H1 (cell line): ENCODE measurements at regions not wholly inside any gene's neighbourhood (a gene's known extent, or its start where the extent isn't known, plus 50 kb on each side); places are given as distances from the start of the nearest gene placed in this dataset.

Experiments
- CTCF ChIA-PET: fragments of 300-600 bp; sonication (Branson Sonifier 250); formaldehyde crosslinking; loops from one replicate; lab custom pipeline; 2021; ENCODE audit not compliant: partially characterized antibody; lab: Charles Lee
- POLR2A ChIA-PET: fragments of 300-600 bp; sonication (Branson Sonifier 250); formaldehyde crosslinking; loops from one replicate; lab custom pipeline; 2021; ENCODE audit warnings: inconsistent platforms; ENCODE audit not compliant: partially characterized antibody; lab: Charles Lee
- DNase-seq, 2 experiments: peaks; one replicate each; pipeline versions ENCODE4 v3.0.0 to v3.0.0-alpha.2; 2010 to 2022; ENCODE audit warnings: low spot score in 2 of 2, low read depth in 1 of 2, mixed read lengths in 1 of 2
- FAIRE-seq: peaks from 2 replicates; lab custom pipeline; 2011; peaks lifted over from hg19 to GRCh38; lab: Jason Lieb, UNC
- H2AFZ ChIP-seq: 2 replicates; pipeline ENCODE4 v1.8.1; 2012; ENCODE audit warnings: low read length, inconsistent platforms
- H2AK5ac ChIP-seq: 2 replicates; pipeline ENCODE4 v1.6.1; 2013; ENCODE audit warnings: low read depth, low read length
- H2BK120ac ChIP-seq: replicated peaks from 2 replicates; pipeline ENCODE3; 2013; ENCODE audit warnings: low read depth, low read length, inconsistent platforms
- H2BK12ac ChIP-seq: 2 replicates; pipeline ENCODE4 v1.6.1; 2013; ENCODE audit warnings: low read depth, low read length
- H2BK15ac ChIP-seq: 2 replicates; pipeline ENCODE4 v1.6.1; 2013; ENCODE audit warnings: low read length
- H2BK20ac ChIP-seq: 2 replicates; pipeline ENCODE4 v1.6.1; 2013; ENCODE audit warnings: low read length
- H2BK5ac ChIP-seq: 2 replicates; pipeline ENCODE4 v1.6.1; 2013; ENCODE audit warnings: low read depth, low read length
- H3K14ac ChIP-seq: 2 replicates; pipeline ENCODE4 v1.6.1; 2013; ENCODE audit warnings: inconsistent platforms; ENCODE audit not compliant: insufficient read length
- H3K18ac ChIP-seq: 2 replicates; pipeline ENCODE4 v1.6.1; 2013; ENCODE audit warnings: low read length; ENCODE audit errors: extremely low read depth
- H3K23ac ChIP-seq: 2 replicates; pipeline ENCODE4 v1.6.1; 2013; ENCODE audit warnings: inconsistent platforms; ENCODE audit not compliant: insufficient read length
- H3K23me2 ChIP-seq: 2 replicates; pipeline ENCODE4 v1.6.1; 2013; ENCODE audit warnings: low read depth, low read length
- H3K27ac ChIP-seq: 2 replicates; pipeline ENCODE4 v1.6.1; 2011; ENCODE audit warnings: low read depth, low read length, inconsistent platforms
- H3K27me3 ChIP-seq, 4 experiments: replicated peaks in 1 of 4; 1 replicate in 1 of 4; 2 replicates in 3 of 4; pipeline versions ENCODE4 v1.6.1 to v1.8.1; 2011 to 2013; ENCODE audit warnings: low read length in 3 of 4, mild to moderate bottlenecking in 3 of 4, inconsistent platforms in 2 of 4, mixed read lengths in 2 of 4, moderate library complexity in 1 of 4; ENCODE audit not compliant: control insufficient read depth in 3 of 4, insufficient read depth in 3 of 4; ENCODE audit errors: extremely low read depth in 1 of 4
- H3K36me3 ChIP-seq, 4 experiments: 2 replicates each; pipeline versions ENCODE4 v1.6.1 to v1.8.1; 2011 to 2013; ENCODE audit warnings: mild to moderate bottlenecking in 4 of 4, low read length in 3 of 4, moderate library complexity in 2 of 4, control low read depth in 1 of 4, inconsistent platforms in 1 of 4; ENCODE audit not compliant: insufficient read depth in 4 of 4, control insufficient read depth in 2 of 4
- H3K4ac ChIP-seq: replicated peaks from 2 replicates; pipeline ENCODE3; 2013; ENCODE audit warnings: low read length, low read depth, mixed read lengths, inconsistent platforms; ENCODE audit not compliant: insufficient read length
- H3K4me1 ChIP-seq, 4 experiments: replicated peaks in 1 of 4; 1 replicate in 1 of 4; 2 replicates in 3 of 4; pipeline versions ENCODE4 v1.6.1 to v1.8.1; 2011 to 2013; ENCODE audit warnings: low read length in 3 of 4, inconsistent platforms in 2 of 4, mixed read lengths in 1 of 4; ENCODE audit not compliant: insufficient read depth in 4 of 4, control insufficient read depth in 3 of 4
- H3K4me2 ChIP-seq, 2 experiments: 2 replicates each; pipeline versions ENCODE4 v1.6.1 to v1.8.1; 2011 to 2013; ENCODE audit warnings: low read depth in 2 of 2, low read length in 2 of 2, control low read depth in 1 of 2, inconsistent platforms in 1 of 2, mild to moderate bottlenecking in 1 of 2; ENCODE audit not compliant: insufficient read depth in 1 of 2
- H3K4me3 ChIP-seq, 4 experiments: fragments of 200-600, 300-600 bp in 1 of 4; sonication (generic), shearing (Covaris generic), sonication (Bioruptor Twin) in 1 of 4; 2 replicates each; pipeline versions ENCODE4 v1.5.1 to v1.8.1; 2011 to 2016; ENCODE audit warnings: low read length in 4 of 4, low read depth in 3 of 4, control low read depth in 2 of 4, inconsistent platforms in 2 of 4, mild to moderate bottlenecking in 2 of 4, mixed read lengths in 1 of 4, moderate library complexity in 1 of 4; ENCODE audit not compliant: insufficient read depth in 2 of 4; ENCODE audit errors: extremely low read depth in 1 of 4
- H3K56ac ChIP-seq: replicated peaks from 2 replicates; pipeline ENCODE3; 2013; ENCODE audit warnings: low read depth, mild to moderate bottlenecking, mixed read lengths, low read length, inconsistent platforms; ENCODE audit not compliant: insufficient read length
- H3K79me1 ChIP-seq: 2 replicates; pipeline ENCODE4 v1.6.1; 2013; ENCODE audit warnings: low read depth, low read length, control low read depth
- H3K79me2 ChIP-seq, 2 experiments: 2 replicates each; pipeline versions ENCODE4 v1.6.1 to v1.8.1; 2012 to 2013; ENCODE audit warnings: low read length in 2 of 2, mild to moderate bottlenecking in 2 of 2, inconsistent platforms in 1 of 2; ENCODE audit not compliant: insufficient read depth in 2 of 2, control insufficient read depth in 1 of 2
- H3K9ac ChIP-seq, 4 experiments: replicated peaks in 1 of 4; 1 replicate in 1 of 4; 2 replicates in 3 of 4; pipeline versions ENCODE4 v1.6.1 to v1.8.1; 2011 to 2013; ENCODE audit warnings: low read depth in 3 of 4, low read length in 3 of 4, control low read depth in 2 of 4, mild to moderate bottlenecking in 2 of 4, moderate library complexity in 2 of 4, inconsistent platforms in 1 of 4; ENCODE audit errors: extremely low read depth in 1 of 4
- H3K9me3 ChIP-seq, 2 experiments: 2 replicates each; pipeline versions ENCODE4 v1.6.1 to v1.8.1; 2012 to 2013; ENCODE audit warnings: mild to moderate bottlenecking in 2 of 2, moderate library complexity in 2 of 2, control low read depth in 1 of 2, inconsistent platforms in 1 of 2, low read depth in 1 of 2, low read length in 1 of 2, mixed read lengths in 1 of 2; ENCODE audit not compliant: insufficient read depth in 2 of 2
- H4K20me1 ChIP-seq, 2 experiments: replicated peaks in 1 of 2; 2 replicates each; pipeline versions ENCODE3 to v1.8.1; 2011 to 2013; ENCODE audit warnings: inconsistent platforms in 2 of 2, low read length in 2 of 2, mild to moderate bottlenecking in 1 of 2; ENCODE audit not compliant: insufficient read depth in 2 of 2, control insufficient read depth in 1 of 2
- H4K5ac ChIP-seq: 2 replicates; pipeline ENCODE4 v1.6.1; 2013; ENCODE audit warnings: low read length, low read depth, mixed read lengths, inconsistent platforms; ENCODE audit not compliant: insufficient read length
- H4K8ac ChIP-seq: 2 replicates; pipeline ENCODE4 v1.8.0; 2013; ENCODE audit warnings: mild to moderate bottlenecking, moderate library complexity, low read length, inconsistent platforms; ENCODE audit not compliant: insufficient read depth; ENCODE audit errors: extremely low read depth
- H4K91ac ChIP-seq: replicated peaks from 2 replicates; pipeline ENCODE3; 2013; ENCODE audit warnings: low read length, mixed read lengths, inconsistent platforms; ENCODE audit not compliant: insufficient read length
- BACH1 ChIP-seq: IDR thresholded peaks from 2 replicates; pipeline ENCODE4 v1.6.1; 2012; ENCODE audit warnings: low read length, improper control_type of control experiment
- BCL11A ChIP-seq, 2 experiments: IDR thresholded peaks; one replicate each; pipeline ENCODE4 v1.6.1; 2011; ENCODE audit warnings: low read depth in 2 of 2, low read length in 2 of 2, mild to moderate bottlenecking in 2 of 2
- CHD1 ChIP-seq: IDR thresholded peaks from 2 replicates; pipeline ENCODE4 v1.6.1; 2012; ENCODE audit warnings: low read depth, low read length, improper control_type of control experiment
- CTBP2 ChIP-seq: IDR thresholded peaks from 2 replicates; pipeline ENCODE4 v1.7.0; 2011; ENCODE audit warnings: borderline replicate concordance, mild to moderate bottlenecking, moderate library complexity, mixed read lengths, low read length; ENCODE audit not compliant: insufficient read depth, insufficient read length
- FOSL1 ChIP-seq: IDR thresholded peaks from 2 replicates; pipeline ENCODE4 v1.6.1; 2011; ENCODE audit warnings: mild to moderate bottlenecking, low read depth, low read length, moderate library complexity; ENCODE audit not compliant: insufficient read depth
- KDM1A ChIP-seq: fragments of 200-600, 300-600 bp; sonication (generic); IDR thresholded peaks from 2 replicates; pipeline ENCODE4 v1.7.1; 2016; ENCODE audit warnings: mild to moderate bottlenecking, low read length, borderline replicate concordance
- MAX ChIP-seq: IDR thresholded peaks from 2 replicates; pipeline ENCODE4 v1.6.1; 2012; ENCODE audit warnings: inconsistent platforms
- NRF1 ChIP-seq: IDR thresholded peaks from 2 replicates; pipeline ENCODE4 v1.6.1; 2011; ENCODE audit warnings: mild to moderate bottlenecking, low read depth, low read length, improper control_type of control experiment
- RAD21 ChIP-seq, 2 experiments: IDR thresholded peaks in 1 of 2; conservative IDR thresholded peaks in 1 of 2; 2 replicates each; pipeline ENCODE4 v1.6.1; 2011; ENCODE audit warnings: low read depth in 2 of 2, low read length in 2 of 2, improper control_type of control experiment in 1 of 2, inconsistent platforms in 1 of 2, mild to moderate bottlenecking in 1 of 2, moderate library complexity in 1 of 2
- RXRA ChIP-seq: IDR thresholded peaks from 2 replicates; pipeline ENCODE4 v1.6.1; 2011; ENCODE audit warnings: low read depth, mild to moderate bottlenecking, low read length, moderate library complexity; ENCODE audit not compliant: insufficient read depth
- SP4 ChIP-seq: IDR thresholded peaks from 2 replicates; pipeline ENCODE4 v1.6.1; 2012; ENCODE audit warnings: low read length, inconsistent platforms
- TBP ChIP-seq: IDR thresholded peaks from 2 replicates; pipeline ENCODE4 v1.6.1; 2011; ENCODE audit warnings: low read depth, low read length, improper control_type of control experiment
- YY1 ChIP-seq: IDR thresholded peaks from 2 replicates; pipeline ENCODE4 v1.6.1; 2011; ENCODE audit warnings: low read depth, mild to moderate bottlenecking, low read length
- ZNF274 ChIP-seq: IDR thresholded peaks from 2 replicates; pipeline ENCODE4 v1.7.0; 2012; ENCODE audit warnings: low read length, borderline replicate concordance; ENCODE audit errors: extremely low read depth
- WGBS, 2 experiments: shearing (Covaris generic) in 1 of 2; methylation state at CpG; one replicate each; pipeline versions ENCODE4 v1.1.6 to v1.1.7; 2013 to 2015; ENCODE audit warnings: low lambda C conversion rate in 2 of 2, mixed read lengths in 2 of 2, inconsistent platforms in 1 of 2, low coverage in 1 of 2, missing lambda C conversion rate in 1 of 2; ENCODE audit not compliant: insufficient replicate concordance in 2 of 2, insufficient coverage in 1 of 2, insufficient read length in 1 of 2; ENCODE audit errors: extremely low coverage in 1 of 2, missing lambda C conversion rate in 1 of 2; 5-methylcytosine and 5-hydroxymethylcytosine counted together

DNA sequence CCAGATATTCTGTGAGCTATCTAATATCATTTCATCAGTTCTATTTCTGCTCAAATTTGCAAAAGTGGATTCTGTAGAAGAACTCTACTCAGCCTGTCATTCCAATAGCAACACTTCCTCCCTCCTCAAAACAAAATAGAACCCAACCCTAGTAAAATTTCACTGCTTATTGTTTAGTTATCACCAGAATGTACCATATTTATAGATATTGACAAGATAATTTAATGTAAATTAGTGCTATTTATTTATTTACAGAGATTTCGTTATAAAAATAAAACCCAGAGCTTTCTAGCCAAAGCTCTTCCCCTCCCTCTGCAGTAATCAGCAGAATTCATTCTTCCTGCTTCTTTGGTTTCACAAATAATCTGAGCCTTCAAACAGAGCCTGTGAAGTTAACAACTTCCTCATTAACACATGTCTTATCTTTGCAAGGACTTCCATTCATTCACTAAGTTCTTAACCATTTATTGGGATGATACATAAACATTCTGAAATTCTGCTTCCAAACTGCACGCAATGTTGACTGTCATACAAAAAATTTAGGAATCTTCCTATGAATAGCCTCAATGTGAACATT is 73.7 kb upstream of the PJA2 start:
- Histone ChIP-seq H3K4me1 (peaks cover 0 to 4% (median 0%) of the 10 kb centered on the region in 4 experiments; a peak in 1 of 7 replicates), H2BK5ac (no peak overlapping the region), H3K4me2 (no peak overlapping the region), H2BK120ac (no peak overlapping the region), H3K4me3 (no peak overlapping the region), H3K79me1 (no peaks in the 10 kb centered on the region), H3K14ac (no peak overlapping the region), H3K27me3 (no peaks in the 10 kb centered on the region), H2BK15ac (no peak overlapping the region), H3K23me2 (no peaks in the 10 kb centered on the region), H4K20me1 (no peaks in the 10 kb centered on the region), H3K9ac (no peak overlapping the region), H3K36me3 (no peaks in the 10 kb centered on the region), H2BK12ac (no peak overlapping the region), H4K8ac (no peak overlapping the region), H2AK5ac (no peak overlapping the region), H3K27ac (no peak overlapping the region), H2BK20ac (no peak overlapping the region), H3K18ac (no peak overlapping the region), H3K79me2 (no peaks in the 10 kb centered on the region), H4K91ac (no peak overlapping the region), H3K9me3 (peaks cover 0 to 9% of the 10 kb centered on the region in 2 experiments; a peak in 1 of 4 replicates), H2AFZ (no peak overlapping the region), H3K4ac (no peak overlapping the region), H4K5ac (no peak overlapping the region), H3K56ac (no peak overlapping the region), H3K23ac (no peak overlapping the region)
- DNase-seq = no peak
- POLR2A ChIA-PET = interaction anchor here (1.0 kb wide), 1 partner anchor 9 kb away, joined by 3 read pairs; no protein-coding TSS in a partner anchor
- 83% methylated on average over 2 of the region's 2 CpGs; no CpG with 5 or more reads in 1 of the 2 experiments for WGBS, 2 experiments
- CTCF ChIA-PET = interaction anchor here (0.5 to 1.5 kb wide), 4 partner anchors 8 to 1017 kb away, joined by 3 to 4 read pairs (median 3); no protein-coding TSS in a partner anchor
- FAIRE-seq = no peak
- TF ChIP-seq YY1 = no peak
- no peak for TF ChIP-seq CTBP2
- no peak for TF ChIP-seq ZNF274
- TF ChIP-seq FOSL1 = no peak
- TF ChIP-seq KDM1A = no peak
- TF ChIP-seq RXRA = no peak
- no peak for TF ChIP-seq MAX
- no peak for TF ChIP-seq BCL11A (IDR thresholded peaks at IDR 0.05; ENCODE audit: low read depth in 2 of 2, low read length in 2 of 2)
- TF ChIP-seq CHD1 = no peak
- TF ChIP-seq TBP = no peak
- TF ChIP-seq BACH1 = no peak
- TF ChIP-seq RAD21 (IDR thresholded peaks at IDR 0.05 in 1 of 2, conservative IDR thresholded peaks at IDR 0.05 in 1 of 2; ENCODE audit: low read depth in 2 of 2, low read length in 2 of 2) = no peak
- TF ChIP-seq SP4 = no peak
- TF ChIP-seq NRF1 = no peak
